Activated CD8-positive, alpha-beta T cell treated with anti-CD3 and anti-CD28 coated beads for 36 hours (primary cell): ENCODE measurements at regions not wholly inside any gene's neighbourhood (a gene's known extent, or its start where the extent isn't known, plus 50 kb on each side); places are given as distances from the start of the nearest gene placed in this dataset.

ENCODE experiments used
- ATAC-seq: fragments of 200-7000 bp; cut with Tn5 transposase; one replicate; pipeline ENCODE4 v1.10.0; 2021; ENCODE audit warnings: mild to moderate bottlenecking, moderate library complexity
- CTCF ChIA-PET: fragments of 350-600 bp; sonication (Branson Sonifier 250); formaldehyde crosslinking; loops from one replicate; lab custom pipeline; 2021; ENCODE audit warnings: antibody characterized with exemption; lab: Charles Lee
- POLR2A ChIA-PET: fragments of 350-600 bp; sonication (Branson Sonifier 250); formaldehyde crosslinking; loops from one replicate; lab custom pipeline; 2021; ENCODE audit warnings: antibody characterized with exemption; lab: Charles Lee
- DNase-seq: peaks from one replicate; pipeline ENCODE4 v3.0.0-alpha.2; 2020
- H3K27ac Mint-ChIP-seq: one replicate; pipeline ENCODE4 v1.8.0; 2021; ENCODE audit warnings: mild to moderate bottlenecking, mixed read lengths
- H3K27me3 Mint-ChIP-seq: one replicate; pipeline ENCODE4 v1.8.0; 2021; ENCODE audit warnings: mixed read lengths
- H3K36me3 Mint-ChIP-seq: one replicate; pipeline ENCODE4 v1.8.0; 2021; ENCODE audit warnings: low read depth, mixed read lengths
- H3K4me1 Mint-ChIP-seq: one replicate; pipeline ENCODE4 v1.8.0; 2021; ENCODE audit warnings: low read depth, mixed read lengths
- H3K4me3 Mint-ChIP-seq: one replicate; pipeline ENCODE4 v1.8.0; 2021; ENCODE audit warnings: mild to moderate bottlenecking, moderate library complexity, mixed read lengths
- H3K9me3 Mint-ChIP-seq: one replicate; pipeline ENCODE4 v1.8.0; 2021; ENCODE audit warnings: mixed read lengths
- intact Hi-C: fragments of 100-400 bp; cut with micrococcal nuclease; formaldehyde crosslinking; loops from one replicate; pipeline ENCODE4 v1.10.0; 2022
- TF ChIP-seq, protein P1 (sequence below): fragments of 200-600 bp; IDR thresholded peaks from one replicate; pipeline ENCODE4 v1.8.0; 2022; ENCODE audit warnings: antibody characterized with exemption, mild to moderate bottlenecking

DNA sequence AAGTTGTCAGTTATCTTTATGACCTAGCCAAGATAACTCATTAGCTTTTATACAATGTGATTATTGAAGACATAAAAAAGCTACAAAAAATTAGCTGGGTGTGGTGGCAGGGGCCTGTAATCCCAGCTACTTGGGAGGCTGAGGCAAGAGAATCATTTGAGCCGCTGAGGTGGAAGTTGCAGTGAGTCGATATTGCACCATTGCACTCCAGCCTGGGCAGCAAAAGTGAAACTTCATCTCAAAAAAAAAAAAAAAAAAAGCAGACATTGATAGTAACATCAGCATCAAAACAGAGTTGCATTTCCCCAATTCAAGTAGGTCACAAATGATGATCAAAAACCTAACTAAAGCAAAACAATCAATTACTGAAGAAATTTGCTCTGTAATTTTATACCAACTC lies 191.4 kb downstream of the PTGER3 start:
- Mint-ChIP-seq H3K27ac (no peak overlapping the region), H3K4me3 (no peak overlapping the region), H3K9me3 (no peaks in the 10 kb centered on the region), H3K27me3 (no peaks in the 10 kb centered on the region), H3K4me1 (no peaks in the 10 kb centered on the region), H3K36me3 (no peaks in the 10 kb centered on the region)
- intact Hi-C loops: no loop called here
- no peak for ATAC-seq
- TF ChIP-seq, protein P1, sequence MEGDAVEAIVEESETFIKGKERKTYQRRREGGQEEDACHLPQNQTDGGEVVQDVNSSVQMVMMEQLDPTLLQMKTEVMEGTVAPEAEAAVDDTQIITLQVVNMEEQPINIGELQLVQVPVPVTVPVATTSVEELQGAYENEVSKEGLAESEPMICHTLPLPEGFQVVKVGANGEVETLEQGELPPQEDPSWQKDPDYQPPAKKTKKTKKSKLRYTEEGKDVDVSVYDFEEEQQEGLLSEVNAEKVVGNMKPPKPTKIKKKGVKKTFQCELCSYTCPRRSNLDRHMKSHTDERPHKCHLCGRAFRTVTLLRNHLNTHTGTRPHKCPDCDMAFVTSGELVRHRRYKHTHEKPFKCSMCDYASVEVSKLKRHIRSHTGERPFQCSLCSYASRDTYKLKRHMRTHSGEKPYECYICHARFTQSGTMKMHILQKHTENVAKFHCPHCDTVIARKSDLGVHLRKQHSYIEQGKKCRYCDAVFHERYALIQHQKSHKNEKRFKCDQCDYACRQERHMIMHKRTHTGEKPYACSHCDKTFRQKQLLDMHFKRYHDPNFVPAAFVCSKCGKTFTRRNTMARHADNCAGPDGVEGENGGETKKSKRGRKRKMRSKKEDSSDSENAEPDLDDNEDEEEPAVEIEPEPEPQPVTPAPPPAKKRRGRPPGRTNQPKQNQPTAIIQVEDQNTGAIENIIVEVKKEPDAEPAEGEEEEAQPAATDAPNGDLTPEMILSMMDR: no peak
- CTCF ChIA-PET: no interaction called here
- DNase-seq: no peak
- POLR2A ChIA-PET: interaction anchor here (0.6 kb wide), 1 partner anchor 16 kb away, joined by 3 read pairs; no protein-coding TSS in a partner anchor

DNA sequence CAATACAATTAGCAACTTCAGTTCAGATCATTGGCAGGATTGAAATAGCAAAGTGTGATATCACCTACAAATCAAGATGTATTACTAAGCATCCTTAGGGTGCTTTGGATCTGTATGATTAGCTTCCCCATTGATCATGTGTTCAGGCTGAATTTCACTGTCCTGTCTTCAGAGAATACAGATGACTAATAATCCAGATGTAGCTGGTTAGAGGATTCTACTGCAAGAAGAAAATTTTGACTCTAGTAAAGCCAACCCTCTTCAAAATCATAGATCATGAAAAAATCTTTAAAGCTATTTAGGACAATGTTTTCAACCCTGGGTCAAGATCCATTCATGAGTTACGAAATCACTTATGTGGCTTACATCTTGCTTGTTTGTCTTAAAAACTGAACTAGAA lies 184.4 kb downstream of the PTGER3 start:
- Mint-ChIP-seq H3K36me3 (no peaks in the 10 kb centered on the region), H3K4me3 (no peak overlapping the region), H3K9me3 (no peaks in the 10 kb centered on the region), H3K27ac (no peak overlapping the region), H3K27me3 (no peaks in the 10 kb centered on the region), H3K4me1 (peaks cover 19% of the 10 kb centered on the region)
- ATAC-seq (no peak), DNase-seq (no peak)
- ChIA-PET CTCF (no interaction called here), POLR2A (no interaction called here)
- intact Hi-C loops: no loop called here
- TF ChIP-seq, protein P1: no peak

DNA sequence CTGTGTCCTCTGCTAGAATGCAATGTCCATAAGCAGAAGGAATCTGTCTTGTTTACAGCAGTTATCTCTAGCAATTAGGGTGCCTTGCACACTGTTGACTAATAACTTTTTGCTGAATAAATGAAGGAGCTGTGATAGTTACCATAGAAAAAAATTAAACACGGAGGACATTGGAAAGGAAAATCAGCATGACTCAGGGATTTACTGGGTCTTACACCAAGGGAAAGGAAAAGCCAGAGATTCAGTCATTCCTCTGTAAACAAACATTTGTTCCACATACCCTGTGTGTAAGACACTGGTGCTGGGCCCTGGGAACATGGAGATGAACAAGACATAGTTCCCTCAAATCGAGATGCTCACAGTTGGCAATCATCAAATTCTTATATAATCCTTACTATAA lies 183.3 kb downstream of the PTGER3 start:
- CTCF ChIA-PET: no interaction called here
- Mint-ChIP-seq H3K27ac (no peak overlapping the region), H3K9me3 (no peaks in the 10 kb centered on the region), H3K36me3 (no peaks in the 10 kb centered on the region), H3K27me3 (no peaks in the 10 kb centered on the region), H3K4me3 (no peak overlapping the region), H3K4me1 (peaks cover 19% of the 10 kb centered on the region)
- DNase-seq (no peak), ATAC-seq (no peak)
- intact Hi-C loops: no loop called here
- TF ChIP-seq, protein P1: no peak
- POLR2A ChIA-PET: no interaction called here

DNA sequence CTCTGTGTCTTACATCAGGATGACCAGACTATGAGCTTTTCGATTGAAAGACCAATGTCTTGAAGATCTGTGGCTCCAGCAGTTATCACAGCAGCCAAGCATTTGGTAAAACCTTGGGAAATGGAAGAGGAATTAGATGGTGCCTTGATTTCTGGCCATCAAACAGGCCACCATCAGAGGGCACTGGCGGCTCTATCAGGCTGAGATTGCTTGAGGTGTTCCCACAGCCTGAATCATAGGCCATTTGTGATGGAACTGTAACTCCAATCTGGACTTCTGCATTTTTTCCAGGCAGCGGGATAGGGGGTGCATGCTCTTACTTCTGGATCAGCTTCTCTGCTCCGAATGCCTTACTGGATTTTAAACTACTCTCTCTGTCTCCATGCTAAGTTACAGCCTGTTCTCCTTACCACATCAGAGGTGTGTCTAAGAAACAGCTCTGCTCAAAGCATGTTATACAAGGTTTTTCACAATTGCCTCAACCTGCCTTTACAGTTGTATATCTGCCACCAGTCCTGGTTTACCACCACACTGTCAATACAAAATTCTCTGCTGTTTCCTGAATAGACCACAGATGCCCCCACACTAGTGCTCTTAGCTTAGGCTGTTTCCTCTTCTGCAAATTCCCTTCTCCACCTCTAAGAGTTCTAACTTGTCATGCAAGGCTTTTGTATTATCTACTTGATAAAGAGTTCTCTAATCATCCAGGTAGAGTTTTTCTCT lies 180.9 kb downstream of the PTGER3 start:
- intact Hi-C loops: no loop called here
- ChIA-PET CTCF (no interaction called here), POLR2A (no interaction called here)
- Mint-ChIP-seq H3K27me3 (no peaks in the 10 kb centered on the region), H3K9me3 (peaks cover 1% of the 10 kb centered on the region), H3K4me3 (no peak overlapping the region), H3K36me3 (no peaks in the 10 kb centered on the region), H3K4me1 (peaks cover 19% of the 10 kb centered on the region), H3K27ac (no peak overlapping the region)
- DNase-seq (no peak), ATAC-seq (no peak)
- TF ChIP-seq, protein P1: no peak

DNA sequence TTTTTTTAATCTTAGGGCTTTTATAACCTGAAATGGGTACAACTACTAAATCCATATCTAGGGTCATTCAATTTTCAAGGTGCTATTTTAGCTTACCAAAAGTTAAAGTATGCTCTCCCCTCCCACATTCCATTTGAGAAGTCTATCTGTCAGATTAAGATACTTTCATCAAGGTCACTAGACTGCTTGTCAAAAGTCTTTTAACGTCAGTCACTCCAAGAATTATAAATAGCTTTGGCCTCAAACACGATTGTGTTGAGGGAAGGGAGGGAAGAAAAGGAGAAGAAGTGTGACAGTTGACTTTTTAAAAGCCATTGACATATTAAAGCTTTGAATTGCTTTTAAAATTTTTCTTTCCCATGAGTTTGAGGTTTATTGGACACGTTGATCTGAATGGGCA lies 175.8 kb downstream of the PTGER3 start:
- H3K9me3 Mint-ChIP-seq: peaks cover 1% of the 10 kb centered on the region
- H3K27me3 Mint-ChIP-seq: no peaks in the 10 kb centered on the region
- no peak overlapping the region for H3K27ac Mint-ChIP-seq
- TF ChIP-seq, protein P1: no peak
- peaks cover 3% of the 10 kb centered on the region for H3K4me1 Mint-ChIP-seq
- ATAC-seq (no peak), DNase-seq (no peak)
- H3K36me3 Mint-ChIP-seq: no peaks in the 10 kb centered on the region
- intact Hi-C loops: no loop called here
- POLR2A ChIA-PET: interaction anchor here (0.5 kb wide), 1 partner anchor 148 kb away, joined by 3 read pairs; no protein-coding TSS in a partner anchor
- CTCF ChIA-PET: no interaction called here
- H3K4me3 Mint-ChIP-seq: no peak overlapping the region
